ENCODE measurements at regions not wholly inside any gene's neighbourhood (a gene's known extent, or its start where the extent isn't known, plus 50 kb on each side); places are given as distances from the start of the nearest gene placed in this dataset.

DNA sequence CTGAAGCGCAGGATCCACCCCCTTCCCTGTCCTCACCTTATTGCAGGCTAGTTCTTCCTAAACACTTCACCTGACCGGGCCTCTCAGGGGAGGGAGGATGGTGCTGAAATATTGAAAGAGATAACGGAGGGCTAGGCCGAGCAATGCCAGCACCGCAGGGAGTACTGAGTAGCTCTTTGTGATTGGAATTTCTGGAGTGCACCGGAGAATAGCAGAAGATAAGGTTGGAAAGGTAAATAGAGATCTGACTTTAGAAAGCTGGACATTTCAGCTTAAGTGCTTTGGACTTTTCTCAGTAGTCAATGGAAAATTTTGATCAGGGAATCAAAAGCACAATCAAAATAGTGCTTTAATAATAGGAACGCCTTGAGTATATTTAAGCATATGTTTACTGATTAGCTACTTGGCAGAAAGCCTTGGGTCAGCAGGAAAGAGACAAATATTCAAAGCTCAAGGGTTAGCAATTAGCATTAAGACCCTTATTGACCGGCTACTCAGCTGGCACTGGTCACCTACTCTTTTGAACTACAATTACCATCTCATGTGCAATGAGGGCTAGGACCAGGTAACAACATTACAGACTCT is 142.9 kb upstream of the NDUFV2 start:
- no peak for TF ChIP-seq CTCF (IDR thresholded peaks at IDR 0.05)
- no peak for TF ChIP-seq POLR2AphosphoS5 (IDR thresholded peaks at IDR 0.05)
- no peak for TF ChIP-seq POLR2A (IDR thresholded peaks at IDR 0.05)

Data from suprapubic skin (tissue), 4 donors.